ENCODE measurements at regions not wholly inside any gene's neighbourhood (a gene's known extent, or its start where the extent isn't known, plus 50 kb on each side); places are given as distances from the start of the nearest gene placed in this dataset.
"Not testable (repeated sequence)": the region's sequence is repeated elsewhere in the genome, so short reads cannot be mapped to it uniquely, and the experiment has no call there.

GRCh38 chr17:13154398-13154797 lies 136.6 kb upstream of the ELAC2 start:
- H3K27ac ChIP-seq, result no peak overlapping the region
- TF ChIP-seq CTCF (conservative IDR thresholded peaks at IDR 0.05), result no peak

- no peak for TF ChIP-seq CTCF (conservative IDR thresholded peaks at IDR 0.05)
- no peak overlapping the region for H3K27ac ChIP-seq
Observed at GRCh38 chr17:13153036-13153435, 135.2 kb upstream of the ELAC2 start.

- no peak overlapping the region for H3K27ac ChIP-seq
- no peak for TF ChIP-seq CTCF (conservative IDR thresholded peaks at IDR 0.05)
Observed at GRCh38 chr17:13152501-13152900, 134.7 kb upstream of the ELAC2 start.

- not testable (repeated sequence) for H3K27ac ChIP-seq
Observed at GRCh38 chr17:13150738-13151137, 132.9 kb upstream of the ELAC2 start.

GRCh38 chr17:13143001-13143400 lies 125.2 kb upstream of the ELAC2 start:
- no peak for TF ChIP-seq CTCF (conservative IDR thresholded peaks at IDR 0.05)
- no peak overlapping the region for H3K27ac ChIP-seq

GRCh38 chr17:13140750-13141149 lies 122.9 kb upstream of the ELAC2 start:
- no peak overlapping the region for H3K27ac ChIP-seq
- TF ChIP-seq CTCF (conservative IDR thresholded peaks at IDR 0.05), result no peak

GRCh38 chr17:13135506-13135905 lies 117.7 kb upstream of the ELAC2 start:
- no peak for TF ChIP-seq CTCF (conservative IDR thresholded peaks at IDR 0.05)

GRCh38 chr17:13134076-13134475 lies 116.2 kb upstream of the ELAC2 start:
- TF ChIP-seq CTCF (conservative IDR thresholded peaks at IDR 0.05), result no peak
- no peak overlapping the region for H3K27ac ChIP-seq

More at GRCh38 chr17:13135506-13135905, 117.7 kb upstream of the ELAC2 start:
- H3K27ac ChIP-seq, result no peak overlapping the region

Data from VCaP (cell line).